ENCODE measurements at regions not wholly inside any gene's neighbourhood (a gene's known extent, or its start where the extent isn't known, plus 50 kb on each side); places are given as distances from the start of the nearest gene placed in this dataset.

DNA sequence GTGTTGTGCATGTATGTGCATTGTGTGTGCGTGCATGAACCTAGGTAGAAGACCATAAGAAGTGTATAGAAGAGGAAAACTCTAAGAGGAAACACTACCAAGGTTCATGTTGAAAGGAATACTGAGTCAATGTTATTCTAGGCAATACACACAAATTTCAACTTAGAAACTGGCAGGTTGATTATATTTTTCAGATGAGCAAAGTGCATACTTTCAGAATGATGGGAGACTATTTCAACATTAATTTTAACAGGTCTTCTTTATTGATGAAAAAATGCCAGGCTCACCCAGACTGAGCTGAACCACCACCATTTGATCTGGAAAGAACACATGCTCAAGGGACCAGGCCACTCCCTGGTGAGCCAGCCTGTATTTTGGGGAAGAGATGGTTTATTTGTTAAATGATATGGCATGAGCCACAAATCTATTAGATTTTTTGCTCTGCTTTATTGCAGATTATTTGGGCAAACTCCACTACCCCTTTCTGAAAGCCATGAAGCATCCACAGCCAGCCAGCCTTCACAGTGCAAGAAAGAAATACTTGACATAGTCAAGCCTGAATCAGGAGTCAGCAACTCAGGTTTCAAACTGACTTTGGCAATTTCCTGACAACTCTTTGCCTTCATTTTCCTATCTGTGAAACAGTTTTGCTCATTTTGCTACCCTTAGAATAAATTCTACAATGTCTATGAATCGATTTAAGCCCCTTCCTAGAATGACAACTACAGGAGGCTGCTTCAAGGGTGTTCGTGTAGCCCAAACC, 368.9 kb downstream of the COG6 start:
- Histone ChIP-seq H3K9me2 (replicated peaks; ENCODE audit: control insufficient read depth, low read length) (no peaks in the 10 kb centered on the region), H3K4me2 (ENCODE audit: low read length) (no peak overlapping the region), H3K27ac (ENCODE audit: low read depth, low read length) (no peak overlapping the region), H3K9me3 (ENCODE audit: control insufficient read depth, insufficient read depth, low read length) (no peaks in the 10 kb centered on the region), H3K4me3 (ENCODE audit: low read length) (no peak overlapping the region), H3K4me1 (ENCODE audit: control insufficient read depth, low read length) (no peaks in the 10 kb centered on the region), H3F3A (ENCODE audit: control insufficient read depth, insufficient read depth) (no peaks in the 10 kb centered on the region), H3K79me2 (ENCODE audit: control insufficient read depth, low read length) (no peaks in the 10 kb centered on the region), H3K36me3 (ENCODE audit: control insufficient read depth, low read length) (no peaks in the 10 kb centered on the region), H4K20me1 (ENCODE audit: control insufficient read depth, insufficient read depth, low read depth, low read length) (no peaks in the 10 kb centered on the region), H3K27me3 (ENCODE audit: control insufficient read depth, low read length) (no peaks in the 10 kb centered on the region)
- TF ChIP-seq, protein P1, sequence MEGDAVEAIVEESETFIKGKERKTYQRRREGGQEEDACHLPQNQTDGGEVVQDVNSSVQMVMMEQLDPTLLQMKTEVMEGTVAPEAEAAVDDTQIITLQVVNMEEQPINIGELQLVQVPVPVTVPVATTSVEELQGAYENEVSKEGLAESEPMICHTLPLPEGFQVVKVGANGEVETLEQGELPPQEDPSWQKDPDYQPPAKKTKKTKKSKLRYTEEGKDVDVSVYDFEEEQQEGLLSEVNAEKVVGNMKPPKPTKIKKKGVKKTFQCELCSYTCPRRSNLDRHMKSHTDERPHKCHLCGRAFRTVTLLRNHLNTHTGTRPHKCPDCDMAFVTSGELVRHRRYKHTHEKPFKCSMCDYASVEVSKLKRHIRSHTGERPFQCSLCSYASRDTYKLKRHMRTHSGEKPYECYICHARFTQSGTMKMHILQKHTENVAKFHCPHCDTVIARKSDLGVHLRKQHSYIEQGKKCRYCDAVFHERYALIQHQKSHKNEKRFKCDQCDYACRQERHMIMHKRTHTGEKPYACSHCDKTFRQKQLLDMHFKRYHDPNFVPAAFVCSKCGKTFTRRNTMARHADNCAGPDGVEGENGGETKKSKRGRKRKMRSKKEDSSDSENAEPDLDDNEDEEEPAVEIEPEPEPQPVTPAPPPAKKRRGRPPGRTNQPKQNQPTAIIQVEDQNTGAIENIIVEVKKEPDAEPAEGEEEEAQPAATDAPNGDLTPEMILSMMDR (IDR thresholded peaks at IDR 0.05; ENCODE audit: low read depth, low read length, poor library complexity, severe bottlenecking), result no peak
- TF ChIP-seq EZH2phosphoT487 (IDR thresholded peaks at IDR 0.05; ENCODE audit: borderline replicate concordance, low read length), result no peak

DNA sequence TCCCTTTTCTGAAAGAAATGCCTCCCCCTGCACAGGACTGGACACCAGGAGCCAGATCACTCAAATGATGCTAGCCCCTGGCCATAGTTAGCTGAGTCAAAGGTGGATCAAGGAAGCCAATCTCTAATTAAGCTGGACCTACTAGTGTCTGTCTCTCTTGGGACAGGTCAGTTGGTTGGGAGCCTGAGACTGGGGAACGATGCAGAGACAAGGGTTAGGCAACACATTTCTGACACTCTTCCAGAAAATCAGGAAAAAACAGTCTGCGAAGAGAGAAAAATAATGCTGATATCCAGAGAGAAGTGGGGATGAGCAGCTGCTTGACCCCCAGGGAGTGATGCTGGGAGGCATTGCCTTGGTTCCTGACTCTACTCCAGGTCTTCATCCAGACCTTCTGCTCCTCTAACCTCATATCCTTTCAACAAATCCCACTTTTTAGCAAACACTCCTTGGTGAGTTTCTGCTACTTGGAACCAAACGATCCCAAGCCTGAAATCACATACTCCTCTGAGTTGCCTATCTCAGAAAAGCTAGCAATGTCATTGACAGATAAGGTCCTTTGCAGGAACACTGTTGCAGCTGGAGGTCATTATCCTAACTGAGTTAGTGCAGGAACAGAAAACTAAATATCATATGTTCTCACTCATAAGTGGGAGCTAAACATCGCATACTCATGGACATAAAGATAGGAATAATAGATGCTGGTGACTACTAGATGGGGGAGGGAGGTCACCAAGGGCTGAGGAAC, 369.7 kb downstream of the COG6 start:
- Histone ChIP-seq H3K36me3 (ENCODE audit: control insufficient read depth, low read length) (no peaks in the 10 kb centered on the region), H3K27me3 (ENCODE audit: control insufficient read depth, low read length) (no peaks in the 10 kb centered on the region), H3K4me3 (ENCODE audit: low read length) (no peak overlapping the region), H3K9me2 (replicated peaks; ENCODE audit: control insufficient read depth, low read length) (no peaks in the 10 kb centered on the region), H3K79me2 (ENCODE audit: control insufficient read depth, low read length) (no peaks in the 10 kb centered on the region), H3K27ac (ENCODE audit: low read depth, low read length) (no peak overlapping the region), H3K9me3 (ENCODE audit: control insufficient read depth, insufficient read depth, low read length) (no peaks in the 10 kb centered on the region), H3K4me1 (ENCODE audit: control insufficient read depth, low read length) (peaks cover under 1% of the 10 kb centered on the region; the same call in 1 of the 2 replicates), H3K4me2 (ENCODE audit: low read length) (no peak overlapping the region), H3F3A (ENCODE audit: control insufficient read depth, insufficient read depth) (no peaks in the 10 kb centered on the region), H4K20me1 (ENCODE audit: control insufficient read depth, insufficient read depth, low read depth, low read length) (no peaks in the 10 kb centered on the region)
- no peak for TF ChIP-seq EZH2phosphoT487 (IDR thresholded peaks at IDR 0.05; ENCODE audit: borderline replicate concordance, low read length)
- TF ChIP-seq, protein P1 (IDR thresholded peaks at IDR 0.05; ENCODE audit: low read depth, low read length, poor library complexity, severe bottlenecking), result no peak

DNA sequence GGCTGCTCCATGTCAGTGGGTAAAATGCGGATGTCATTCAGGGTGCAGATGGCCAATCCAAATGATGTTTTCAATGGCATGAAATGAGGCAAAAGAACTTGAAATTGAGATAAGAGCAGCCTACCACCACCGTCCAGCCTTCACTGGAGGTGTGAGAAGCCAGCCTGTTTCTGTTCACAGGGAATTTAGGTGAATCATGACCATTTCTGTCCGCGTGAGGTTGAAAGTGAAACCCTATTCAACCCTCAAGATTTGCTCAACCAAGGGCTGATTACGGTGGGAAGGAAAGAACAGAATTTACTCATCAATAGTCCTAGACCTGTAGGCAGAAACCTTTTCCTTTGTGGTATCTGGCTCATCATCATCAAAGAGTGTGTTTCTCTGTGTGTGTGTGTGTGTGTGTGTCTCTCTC, 370.7 kb downstream of the COG6 start:
- Histone ChIP-seq H3K27ac (ENCODE audit: low read depth, low read length) (no peak overlapping the region), H3K9me3 (ENCODE audit: control insufficient read depth, insufficient read depth, low read length) (no peaks in the 10 kb centered on the region), H3K36me3 (ENCODE audit: control insufficient read depth, low read length) (no peaks in the 10 kb centered on the region), H3K4me1 (ENCODE audit: control insufficient read depth, low read length) (peaks cover 4% of the 10 kb centered on the region; the same call in 1 of the 2 replicates), H4K20me1 (ENCODE audit: control insufficient read depth, insufficient read depth, low read depth, low read length) (no peaks in the 10 kb centered on the region), H3K4me2 (ENCODE audit: low read length) (no peak overlapping the region), H3K9me2 (replicated peaks; ENCODE audit: control insufficient read depth, low read length) (no peaks in the 10 kb centered on the region), H3K27me3 (ENCODE audit: control insufficient read depth, low read length) (no peaks in the 10 kb centered on the region), H3K4me3 (ENCODE audit: low read length) (no peak overlapping the region), H3F3A (ENCODE audit: control insufficient read depth, insufficient read depth) (no peaks in the 10 kb centered on the region), H3K79me2 (ENCODE audit: control insufficient read depth, low read length) (no peaks in the 10 kb centered on the region)
- TF ChIP-seq EZH2phosphoT487 (IDR thresholded peaks at IDR 0.05; ENCODE audit: borderline replicate concordance, low read length), result no peak
- TF ChIP-seq, protein P1 (IDR thresholded peaks at IDR 0.05; ENCODE audit: low read depth, low read length, poor library complexity, severe bottlenecking), result no peak
